OCI-LY3 (cell line): ENCODE measurements at regions not wholly inside any gene's neighbourhood (a gene's known extent, or its start where the extent isn't known, plus 50 kb on each side); places are given as distances from the start of the nearest gene placed in this dataset.
"Not testable (repeated sequence)": the region's sequence is repeated elsewhere in the genome, so short reads cannot be mapped to it uniquely, and the experiment has no call there.

ENCODE experiments used
- H2AFZ ChIP-seq: fragments of 200-600, 300-600 bp; shearing (Covaris generic); 2 replicates; pipeline ENCODE4 v1.6.0; 2014; ENCODE audit warnings: antibody characterized with exemption, low read depth, low read length
- H3K27ac ChIP-seq: fragments of 200-600, 300-600 bp; sonication (generic); 2 replicates; pipeline ENCODE4 v1.5.1; 2014; ENCODE audit warnings: mild to moderate bottlenecking, low read length, moderate library complexity, mixed read lengths
- H3K27me3 ChIP-seq: fragments of 200-600, 300-600 bp; sonication (generic); 2 replicates; pipeline ENCODE4 v1.6.1; 2014; ENCODE audit warnings: low read depth, low read length, mixed read lengths
- H3K36me3 ChIP-seq: fragments of 200-600, 300-600 bp; sonication (generic); replicated peaks from 2 replicates; pipeline ENCODE3; 2014; ENCODE audit warnings: low read depth, low read length, mixed read lengths
- H3K4me1 ChIP-seq: fragments of 300-600, 200-600 bp; sonication (generic); 2 replicates; pipeline ENCODE4 v1.6.1; 2014; ENCODE audit warnings: low read length, mixed read lengths
- H3K4me2 ChIP-seq: fragments of 200-600, 300-600 bp; sonication (generic); 2 replicates; pipeline ENCODE4 v1.6.1; 2014; ENCODE audit warnings: low read length, mixed read lengths
- H3K4me3 ChIP-seq: fragments of 300-600, 200-600 bp; sonication (generic); 2 replicates; pipeline ENCODE4 v1.5.1; 2014; ENCODE audit warnings: antibody characterized with exemption, mild to moderate bottlenecking, low read length, moderate library complexity
- H3K79me2 ChIP-seq: fragments of 300-600, 200-600 bp; shearing (Covaris generic); 2 replicates; pipeline ENCODE4 v1.6.1; 2014; ENCODE audit warnings: mild to moderate bottlenecking, low read length, mixed read lengths
- H3K9ac ChIP-seq: fragments of 300-600, 200-600 bp; shearing (Covaris generic); 2 replicates; pipeline ENCODE4 v1.6.0; 2014; ENCODE audit warnings: mild to moderate bottlenecking, low read length, moderate library complexity
- H3K9me3 ChIP-seq: fragments of 200-600, 300-600 bp; shearing (Covaris generic); 2 replicates; pipeline ENCODE4 v1.6.1; 2014; ENCODE audit warnings: low read length, mixed read lengths; ENCODE audit not compliant: insufficient read depth
- H4K20me1 ChIP-seq: fragments of 200-600, 300-600 bp; sonication (generic); 2 replicates; pipeline ENCODE4 v1.6.1; 2016; ENCODE audit warnings: low read length, mixed read lengths; ENCODE audit not compliant: insufficient read depth
- EZH2phosphoT487 ChIP-seq: fragments of 200-600 bp; shearing (Covaris generic); IDR thresholded peaks from 2 replicates; pipeline ENCODE4 v1.6.1; 2018; ENCODE audit warnings: antibody characterized with exemption, mixed run types, low read depth
- TF ChIP-seq, protein P1 (sequence below): fragments of 200-600, 300-600 bp; sonication (generic); IDR thresholded peaks from 2 replicates; pipeline ENCODE4 v1.5.1; 2014; ENCODE audit warnings: antibody characterized with exemption, low read length, low read depth

- peaks cover 11% of the 10 kb centered on the region for H3K4me1 ChIP-seq
- no peak overlapping the region for H3K4me3 ChIP-seq
- no peak overlapping the region for H2AFZ ChIP-seq
- no peaks in the 10 kb centered on the region for H3K9me3 ChIP-seq
- TF ChIP-seq, protein P1, sequence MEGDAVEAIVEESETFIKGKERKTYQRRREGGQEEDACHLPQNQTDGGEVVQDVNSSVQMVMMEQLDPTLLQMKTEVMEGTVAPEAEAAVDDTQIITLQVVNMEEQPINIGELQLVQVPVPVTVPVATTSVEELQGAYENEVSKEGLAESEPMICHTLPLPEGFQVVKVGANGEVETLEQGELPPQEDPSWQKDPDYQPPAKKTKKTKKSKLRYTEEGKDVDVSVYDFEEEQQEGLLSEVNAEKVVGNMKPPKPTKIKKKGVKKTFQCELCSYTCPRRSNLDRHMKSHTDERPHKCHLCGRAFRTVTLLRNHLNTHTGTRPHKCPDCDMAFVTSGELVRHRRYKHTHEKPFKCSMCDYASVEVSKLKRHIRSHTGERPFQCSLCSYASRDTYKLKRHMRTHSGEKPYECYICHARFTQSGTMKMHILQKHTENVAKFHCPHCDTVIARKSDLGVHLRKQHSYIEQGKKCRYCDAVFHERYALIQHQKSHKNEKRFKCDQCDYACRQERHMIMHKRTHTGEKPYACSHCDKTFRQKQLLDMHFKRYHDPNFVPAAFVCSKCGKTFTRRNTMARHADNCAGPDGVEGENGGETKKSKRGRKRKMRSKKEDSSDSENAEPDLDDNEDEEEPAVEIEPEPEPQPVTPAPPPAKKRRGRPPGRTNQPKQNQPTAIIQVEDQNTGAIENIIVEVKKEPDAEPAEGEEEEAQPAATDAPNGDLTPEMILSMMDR, result no peak
- TF ChIP-seq EZH2phosphoT487, result no peak
- peak overlapping the region; percentile 25; the same call in 1 of the 2 replicates for H3K4me2 ChIP-seq
- no peak overlapping the region for H3K9ac ChIP-seq
- H4K20me1 ChIP-seq, result no peaks in the 10 kb centered on the region
- no peaks in the 10 kb centered on the region for H3K27me3 ChIP-seq
- H3K27ac ChIP-seq, result no peak overlapping the region
- no peaks in the 10 kb centered on the region for H3K79me2 ChIP-seq
- H3K36me3 ChIP-seq, result no peaks in the 10 kb centered on the region
Observed at GRCh38 chr5:124494540-124495116, 251.8 kb downstream of the ZNF608 start.

- no peak overlapping the region for H3K4me3 ChIP-seq
- H3K9me3 ChIP-seq, result no peaks in the 10 kb centered on the region
- H3K36me3 ChIP-seq, result no peaks in the 10 kb centered on the region
- no peaks in the 10 kb centered on the region for H3K27me3 ChIP-seq
- H3K4me2 ChIP-seq, result no peak overlapping the region
- TF ChIP-seq, protein P1, result no peak
- no peak for TF ChIP-seq EZH2phosphoT487
- H2AFZ ChIP-seq, result no peak overlapping the region
- H3K4me1 ChIP-seq, result peaks cover 16% of the 10 kb centered on the region
- H3K27ac ChIP-seq, result no peak overlapping the region
- no peaks in the 10 kb centered on the region for H3K79me2 ChIP-seq
- H3K9ac ChIP-seq, result no peak overlapping the region
- no peaks in the 10 kb centered on the region for H4K20me1 ChIP-seq
Observed at GRCh38 chr5:124492444-124493224, 253.8 kb downstream of the ZNF608 start.

- H3K4me2 ChIP-seq, H3K4me3 ChIP-seq, H3K27me3 ChIP-seq, H3K36me3 ChIP-seq, H3K27ac ChIP-seq, H3K9me3 ChIP-seq, H3K79me2 ChIP-seq, H4K20me1 ChIP-seq, H2AFZ ChIP-seq, H3K9ac ChIP-seq: not testable (repeated sequence)
- peaks cover 16% of the 10 kb centered on the region for H3K4me1 ChIP-seq
Observed at GRCh38 chr5:124490315-124490714, 256.1 kb downstream of the ZNF608 start.

DNA sequence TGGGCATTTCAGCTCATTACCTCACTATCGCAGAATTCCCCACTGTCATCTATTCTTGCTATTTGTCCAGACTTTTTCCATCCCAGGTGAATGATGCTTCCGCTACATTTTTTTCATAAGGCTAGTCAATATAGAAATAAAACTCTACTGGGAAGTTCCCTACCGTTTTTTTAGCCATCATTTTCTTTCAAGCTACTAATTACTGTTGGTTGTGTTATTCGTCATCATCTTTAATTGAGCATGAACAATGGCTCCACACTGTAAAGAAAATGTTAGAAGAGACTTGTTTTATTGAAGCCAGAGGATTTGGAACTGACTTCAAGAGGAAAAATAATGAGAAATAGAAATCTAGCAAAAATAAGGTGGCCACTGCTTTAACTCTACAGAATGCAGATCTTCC, 265.0 kb downstream of the ZNF608 start:
- Histone ChIP-seq H3K9ac (no peak overlapping the region), H3K4me1 (peaks cover 15% of the 10 kb centered on the region), H3K36me3 (no peaks in the 10 kb centered on the region), H3K27me3 (no peaks in the 10 kb centered on the region), H3K4me2 (peak overlapping the region; percentile 37), H3K4me3 (no peak overlapping the region), H4K20me1 (no peaks in the 10 kb centered on the region), H3K9me3 (no peaks in the 10 kb centered on the region), H3K27ac (no peak overlapping the region), H2AFZ (no peak overlapping the region), H3K79me2 (no peaks in the 10 kb centered on the region)
- TF ChIP-seq, protein P1, result no peak
- TF ChIP-seq EZH2phosphoT487, result no peak
